HG03439 (cell line): ENCODE measurements at regions not wholly inside any gene's neighbourhood (a gene's known extent, or its start where the extent isn't known, plus 50 kb on each side); places are given as distances from the start of the nearest gene placed in this dataset.
A peak's percentile ranks its signal among the peaks of the same experiment; 100 is the strongest.

Source experiments
- ATAC-seq: cut with Tn5 transposase; IDR thresholded peaks from one replicate; pipeline ENCODE4 v1.9.1; 2021; ENCODE audit warnings: mild to moderate bottlenecking, moderate library complexity; ENCODE audit not compliant: unreplicated experiment

DNA sequence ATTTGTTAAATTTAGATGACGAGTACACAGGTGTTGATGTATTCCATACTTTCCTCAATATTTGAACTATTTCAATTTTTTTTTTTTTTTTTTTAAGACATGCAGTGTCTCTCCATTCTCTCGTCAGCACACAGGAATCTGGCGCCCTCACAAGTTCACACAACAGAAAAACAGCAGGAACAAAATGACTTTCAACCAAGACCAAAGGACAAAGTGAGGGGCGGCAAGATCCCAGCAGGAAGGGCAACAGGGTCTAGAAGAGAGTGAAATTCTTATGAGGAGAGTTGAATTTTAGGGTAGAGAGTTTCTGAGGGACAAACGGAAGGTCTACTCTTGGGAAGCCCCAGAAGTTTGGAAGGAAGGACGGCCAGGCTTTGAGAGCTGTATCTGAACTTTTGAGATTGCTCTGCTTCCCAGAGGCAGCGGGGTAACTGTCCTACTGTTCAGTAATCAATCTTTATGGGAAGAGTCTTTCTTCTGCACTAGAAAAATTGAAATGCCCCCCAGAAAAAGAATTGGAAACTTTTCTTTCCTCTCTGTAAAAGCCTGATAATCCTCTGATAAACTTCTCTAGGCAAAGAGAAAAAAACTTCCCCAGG lies 760.2 kb downstream of the RAB28 start:
- no peak for ATAC-seq

DNA sequence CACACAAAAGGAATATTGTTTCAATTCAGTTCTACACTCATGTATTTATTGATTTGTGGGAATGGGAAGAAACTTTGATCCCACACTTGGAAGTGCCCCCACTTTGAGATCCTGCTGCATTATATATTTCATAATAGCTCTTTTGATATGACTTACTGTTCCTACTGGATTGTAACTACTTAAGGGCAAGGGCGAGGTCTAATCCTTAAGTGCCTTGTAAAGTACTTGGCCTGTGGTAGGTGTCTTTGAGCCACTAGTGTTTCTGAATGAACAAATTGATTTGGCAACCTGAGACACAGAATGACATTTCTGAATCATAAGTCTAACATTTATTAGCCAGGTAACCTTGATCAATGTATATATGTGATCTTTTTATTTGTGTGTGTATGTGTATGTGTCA lies 767.2 kb downstream of the RAB28 start:
- ATAC-seq = no peak

DNA sequence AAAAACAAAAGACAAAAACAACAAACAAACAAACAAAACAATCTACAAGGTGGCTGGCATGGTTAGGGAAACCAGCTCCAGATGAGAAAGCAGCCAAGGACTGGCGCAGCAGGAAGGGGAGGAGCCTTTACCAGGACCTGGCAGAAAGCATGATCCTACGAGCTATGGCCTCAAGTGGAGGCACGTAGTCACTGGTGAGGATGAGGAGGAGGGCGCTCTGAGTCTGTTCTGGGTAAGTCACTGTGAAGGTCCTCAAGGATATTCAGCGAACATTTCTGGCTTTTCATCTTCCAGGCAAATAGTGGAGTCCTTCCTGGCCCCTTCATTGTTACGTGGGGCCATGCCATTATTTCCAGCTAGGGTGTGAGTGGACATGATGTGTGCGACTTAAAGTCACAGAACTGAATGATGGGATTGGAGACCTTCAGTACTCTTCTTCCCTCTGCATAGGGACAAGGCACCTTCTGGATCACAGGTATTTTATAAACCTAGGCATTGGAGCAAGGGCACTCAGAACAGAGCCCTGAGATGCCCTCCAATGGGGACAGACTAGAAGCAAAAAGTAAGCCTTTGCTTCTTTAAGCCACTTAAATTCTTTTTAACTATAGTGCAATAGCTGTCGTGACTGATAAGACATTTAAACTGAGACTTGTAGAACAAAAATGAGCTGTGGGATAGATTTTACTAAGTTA lies 771.3 kb downstream of the RAB28 start:
- ATAC-seq = no peak

DNA sequence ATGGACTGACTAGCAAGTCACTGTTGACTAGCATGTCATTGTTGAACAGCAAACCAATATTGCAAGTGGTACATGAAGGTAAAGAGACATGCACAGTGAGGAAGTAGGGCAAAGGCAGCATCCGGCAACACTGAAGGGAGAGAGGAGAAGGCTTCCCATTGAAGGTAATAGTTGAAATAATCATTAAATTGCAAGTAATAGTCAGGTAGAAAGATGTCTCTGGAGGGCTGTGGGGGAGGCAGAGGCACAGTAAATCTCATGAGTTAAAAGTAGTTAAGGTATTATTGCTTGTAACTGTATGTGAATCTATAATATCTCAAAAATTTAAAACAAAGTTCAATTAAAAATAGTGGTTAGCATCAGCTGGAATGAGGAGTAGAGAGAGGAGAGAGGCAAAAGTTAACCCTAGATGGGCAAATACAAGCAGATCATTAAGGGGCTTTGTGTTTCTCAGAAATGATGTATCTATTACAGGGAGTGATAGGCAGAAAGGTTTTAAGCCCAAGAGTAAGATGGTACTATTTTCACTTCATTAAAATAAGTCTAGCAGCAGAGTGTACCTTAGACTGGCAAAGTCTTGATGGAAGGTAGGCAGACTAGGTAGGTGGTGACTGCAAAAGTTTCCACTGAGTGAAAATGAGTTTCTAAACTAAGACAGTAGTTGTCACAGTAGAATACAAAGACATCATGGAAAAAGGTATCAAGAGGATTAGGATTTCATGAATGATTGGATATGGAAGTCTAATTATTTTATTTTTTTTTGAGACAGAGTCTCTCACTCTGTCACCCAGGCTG lies 776.6 kb downstream of the RAB28 start:
- ATAC-seq = no peak

DNA sequence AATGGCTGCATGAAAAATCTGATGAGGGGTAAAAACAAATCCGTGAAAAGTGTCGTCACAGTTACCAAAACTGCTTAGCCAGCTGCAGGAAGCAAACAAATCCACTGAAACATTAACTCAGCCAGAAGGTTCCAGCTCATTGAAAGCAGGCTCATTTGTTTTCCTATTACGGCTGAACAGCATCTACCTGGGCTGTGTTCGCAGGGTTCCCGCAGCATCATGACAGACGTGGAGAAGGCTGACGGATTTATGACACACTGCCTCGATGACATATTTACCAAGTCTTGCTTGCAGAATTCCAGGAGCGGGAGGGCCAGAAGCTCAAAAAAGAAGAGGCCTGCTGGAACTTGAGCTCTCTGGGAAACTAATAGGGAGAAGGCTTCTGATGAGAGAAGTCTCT lies 781.1 kb downstream of the RAB28 start:
- ATAC-seq = no peak

DNA sequence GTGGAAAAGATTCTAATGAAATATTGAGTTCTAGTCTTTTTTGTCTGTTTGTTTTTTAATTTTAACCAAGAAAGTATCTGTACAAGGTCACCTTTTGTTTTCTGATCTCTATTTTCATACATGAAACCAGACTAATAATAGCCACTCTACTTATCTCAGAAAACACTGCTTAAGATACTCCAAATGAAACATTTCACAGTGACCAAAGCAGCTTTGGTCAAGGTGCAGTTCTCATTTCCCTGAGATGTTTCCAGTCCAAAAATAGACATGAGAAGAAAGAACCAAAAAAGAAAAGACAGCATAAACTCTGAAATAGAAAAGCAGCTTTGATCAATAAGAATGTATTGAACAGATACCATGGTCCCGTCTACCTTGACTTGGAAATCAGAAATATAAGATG lies 782.8 kb downstream of the RAB28 start:
- ATAC-seq = peak; percentile 85

DNA sequence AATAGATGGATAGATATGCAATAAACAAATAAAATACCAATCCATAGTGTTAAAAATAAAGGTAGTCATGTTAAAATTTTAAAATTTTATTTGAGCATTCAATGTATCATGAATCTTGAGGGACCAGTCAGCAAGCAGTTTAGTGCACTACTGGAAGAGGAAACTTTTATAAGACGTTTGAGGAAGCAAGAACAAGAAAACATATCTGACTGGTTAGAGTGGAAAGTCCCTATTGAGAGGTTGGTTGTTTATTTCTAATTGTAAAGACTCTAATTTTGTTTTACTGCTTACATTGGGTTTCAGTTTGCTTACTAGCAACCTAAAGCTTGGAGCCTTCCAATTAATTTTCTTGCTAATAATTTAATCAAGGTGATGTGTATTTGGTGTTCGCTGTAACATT lies 786.2 kb downstream of the RAB28 start:
- no peak for ATAC-seq

DNA sequence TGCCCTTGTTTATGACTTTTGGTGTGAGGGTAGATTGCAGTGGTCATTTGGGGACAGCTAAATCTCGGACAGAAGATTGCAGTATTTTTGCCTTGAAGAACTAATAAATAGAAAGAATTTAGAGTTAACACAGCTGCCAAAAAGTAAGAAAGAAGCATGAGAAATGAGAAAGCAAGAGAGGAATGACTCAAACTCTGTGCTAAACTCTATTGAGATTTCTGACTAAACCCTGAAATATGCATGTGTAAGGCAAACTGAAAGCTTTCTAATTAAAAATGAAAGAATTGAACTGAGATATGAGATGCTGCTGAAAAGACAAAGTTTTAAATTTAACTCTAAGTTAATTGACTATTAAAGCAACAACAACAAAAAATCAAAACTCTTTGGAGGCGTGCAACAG lies 791.3 kb downstream of the RAB28 start:
- peak; percentile 81 for ATAC-seq

DNA sequence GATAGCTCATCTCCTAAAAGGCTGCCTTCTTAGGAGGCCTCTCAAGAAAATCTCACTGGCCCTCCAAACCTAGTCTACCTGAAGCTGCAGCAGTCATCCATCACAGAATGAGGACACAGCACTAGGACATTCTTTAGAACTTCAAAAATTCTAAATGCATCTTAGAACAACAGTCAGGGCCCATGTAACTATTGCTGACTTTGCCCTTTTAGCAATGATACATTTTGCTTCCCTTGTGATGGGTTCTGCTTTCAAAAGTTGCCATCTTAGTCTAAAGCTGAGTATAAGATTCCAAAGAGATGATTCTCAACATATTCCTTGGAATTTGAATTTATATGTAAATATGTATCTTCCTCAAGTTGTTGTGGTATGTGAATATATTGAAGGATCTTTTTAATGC lies 793.0 kb downstream of the RAB28 start:
- ATAC-seq = no peak

DNA sequence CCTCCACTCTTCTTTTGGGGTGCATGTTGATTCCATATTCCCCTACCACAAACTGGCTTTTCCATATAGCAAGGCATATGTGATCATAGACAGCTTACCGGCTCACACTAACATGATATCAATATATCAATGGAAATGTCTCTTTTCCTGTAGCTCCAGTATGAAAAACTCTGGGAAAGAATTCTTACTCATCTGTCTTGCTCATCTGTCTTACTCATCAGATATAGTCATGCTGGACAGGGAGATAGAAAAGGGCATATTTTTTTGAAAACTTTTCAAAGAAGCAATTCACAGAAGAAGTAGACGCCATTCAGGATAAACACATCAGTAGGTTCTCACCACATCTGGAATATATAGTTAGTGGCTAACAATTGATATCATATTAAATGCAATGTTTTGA lies 794.7 kb downstream of the RAB28 start:
- ATAC-seq = no peak

DNA sequence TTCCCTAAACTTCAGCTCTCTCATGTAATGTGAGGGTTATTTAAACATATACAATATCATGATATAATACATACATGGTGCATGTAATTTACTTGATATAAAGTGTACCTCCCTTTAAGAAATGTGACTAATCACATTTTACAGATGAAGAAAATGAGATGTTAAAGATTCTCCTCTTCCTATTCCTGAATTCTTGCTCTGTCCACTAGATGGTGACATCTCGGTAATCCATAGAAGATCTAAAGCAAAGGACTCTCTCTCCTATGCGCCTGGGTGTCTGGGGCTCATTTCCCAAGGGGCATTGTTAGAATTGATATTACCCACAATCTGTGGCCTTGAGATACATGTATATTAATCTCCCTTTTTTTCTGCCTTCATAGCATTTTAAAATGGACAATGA lies 804.9 kb downstream of the RAB28 start:
- peak; percentile 59 for ATAC-seq

DNA sequence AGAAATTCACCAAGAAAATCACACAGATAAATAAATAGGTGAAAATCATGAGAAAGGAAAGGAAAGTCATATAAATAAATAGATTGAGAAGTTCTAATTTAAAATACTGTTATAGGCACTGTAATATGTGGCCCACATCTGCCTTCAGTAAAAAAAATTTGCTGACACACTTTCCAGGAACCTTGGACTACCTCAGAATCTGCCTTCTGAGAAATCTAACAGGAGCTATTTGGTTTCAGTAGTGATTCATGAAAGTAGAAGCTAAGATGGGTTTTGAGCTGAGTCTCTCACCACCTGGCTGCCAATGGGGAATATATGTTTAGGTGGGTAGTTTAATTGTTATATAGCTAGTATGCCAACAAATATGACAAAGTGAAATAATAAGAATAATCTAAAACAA lies 810.0 kb downstream of the RAB28 start:
- no peak for ATAC-seq

DNA sequence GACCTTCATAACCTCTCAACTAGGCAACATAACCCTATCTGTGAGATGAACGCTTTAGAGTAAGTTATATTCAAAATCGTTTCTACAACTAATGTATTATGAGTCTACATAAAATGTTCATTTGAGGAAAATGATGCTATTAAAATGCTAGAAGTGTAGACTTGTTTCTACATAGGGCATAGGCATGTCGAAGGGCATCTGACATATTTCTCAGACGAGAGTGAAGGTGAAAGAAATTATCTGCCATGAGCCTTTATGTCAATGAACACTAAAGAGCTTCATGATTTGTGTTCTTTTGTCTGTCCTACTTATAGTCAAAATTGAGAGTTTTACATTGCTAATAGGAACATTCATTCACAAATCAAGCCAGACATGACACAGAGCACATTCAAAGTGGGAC lies 811.8 kb downstream of the RAB28 start:
- ATAC-seq = no peak

DNA sequence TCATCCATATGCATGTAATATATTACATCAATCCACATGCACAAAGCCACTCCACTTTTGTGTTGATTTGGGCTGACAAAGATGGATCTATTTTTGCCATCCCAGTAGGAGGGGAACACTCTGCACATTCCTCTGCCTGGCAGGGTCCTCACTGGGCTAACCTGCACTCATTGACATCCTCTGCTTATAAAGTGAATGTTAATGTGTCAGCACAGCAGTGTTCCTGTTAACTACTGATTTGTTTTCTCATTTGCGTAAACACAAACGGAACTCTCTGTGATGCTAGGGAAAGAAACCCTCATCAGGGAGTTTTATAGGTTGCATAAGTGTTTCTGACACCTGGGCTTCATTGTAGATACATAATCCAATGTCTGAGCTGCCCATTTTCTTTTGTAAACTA lies 826.0 kb downstream of the RAB28 start:
- ATAC-seq = no peak

DNA sequence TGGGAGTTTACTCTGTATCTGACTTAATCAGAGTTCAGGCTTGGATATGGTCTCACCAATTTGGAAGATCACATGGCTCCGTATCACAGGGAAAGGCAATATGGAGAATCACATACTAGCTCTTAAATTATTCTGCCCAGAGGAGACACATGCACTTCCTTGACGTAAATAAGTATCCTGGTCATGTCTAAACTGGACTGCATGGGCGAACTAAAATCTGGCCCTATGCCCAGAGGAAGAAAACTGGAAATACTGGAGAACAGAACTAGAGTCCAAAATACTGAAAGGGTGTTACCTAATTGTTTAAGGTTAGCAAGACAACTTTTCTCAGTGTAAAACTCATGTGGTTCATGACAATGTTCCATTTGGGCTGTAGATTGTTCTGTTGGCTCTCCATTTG lies 832.3 kb downstream of the RAB28 start:
- ATAC-seq = no peak

DNA sequence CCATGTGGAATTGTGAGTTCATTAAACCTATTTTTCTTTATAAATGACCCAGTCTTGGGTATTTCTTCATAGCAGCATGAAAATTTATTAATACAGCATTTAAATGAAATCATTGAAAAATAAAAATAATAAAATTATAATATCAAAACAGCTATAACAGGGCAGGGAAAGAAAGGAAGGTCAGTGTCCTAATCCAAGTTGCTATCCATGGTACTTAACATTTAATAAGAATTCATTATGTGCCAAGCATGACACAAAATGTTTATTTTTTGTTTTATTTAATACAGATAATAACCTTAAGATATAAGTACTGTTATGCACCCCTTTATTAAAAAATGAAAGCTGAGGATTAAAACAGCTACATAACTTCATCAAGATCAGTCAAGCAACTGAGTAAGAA lies 838.4 kb downstream of the RAB28 start:
- ATAC-seq = no peak

DNA sequence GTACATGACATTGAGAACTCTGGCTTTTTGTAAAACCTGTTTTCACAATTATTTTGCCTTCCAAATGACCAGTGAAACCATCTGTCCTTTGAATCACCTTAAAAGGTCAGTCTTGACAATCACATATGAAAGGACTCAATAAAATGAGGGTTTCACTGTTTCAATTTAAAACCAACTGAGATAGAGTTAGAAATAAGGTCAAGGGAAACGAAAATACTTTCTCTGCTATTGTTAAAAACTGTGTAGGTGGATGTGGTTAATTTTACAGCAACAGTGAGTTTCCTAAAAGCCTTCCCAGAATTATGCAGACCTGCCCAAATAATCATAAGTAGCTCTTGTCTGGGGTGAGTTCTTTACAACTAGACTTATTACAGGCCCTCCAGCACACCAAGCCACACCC lies 839.9 kb downstream of the RAB28 start:
- ATAC-seq = no peak

DNA sequence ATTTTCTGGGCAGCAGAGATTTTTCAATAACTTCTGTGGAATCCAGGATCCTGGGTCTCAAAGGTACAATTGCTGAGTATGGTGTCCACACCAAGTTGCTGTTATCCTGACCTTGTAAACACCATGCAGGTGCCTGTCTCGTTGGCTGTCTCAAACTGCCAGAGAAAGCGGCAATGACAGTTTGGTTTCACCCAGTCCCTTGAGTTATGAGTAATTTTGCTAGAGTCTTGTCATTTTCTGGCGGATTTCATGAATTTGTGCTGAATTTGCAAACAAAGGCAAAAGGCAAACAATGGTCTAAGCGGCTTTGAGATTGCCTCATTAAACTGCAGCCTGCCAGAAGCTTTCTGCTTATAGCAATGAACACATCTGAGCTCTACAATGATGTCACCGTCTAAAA lies 847.9 kb downstream of the RAB28 start:
- no peak for ATAC-seq

DNA sequence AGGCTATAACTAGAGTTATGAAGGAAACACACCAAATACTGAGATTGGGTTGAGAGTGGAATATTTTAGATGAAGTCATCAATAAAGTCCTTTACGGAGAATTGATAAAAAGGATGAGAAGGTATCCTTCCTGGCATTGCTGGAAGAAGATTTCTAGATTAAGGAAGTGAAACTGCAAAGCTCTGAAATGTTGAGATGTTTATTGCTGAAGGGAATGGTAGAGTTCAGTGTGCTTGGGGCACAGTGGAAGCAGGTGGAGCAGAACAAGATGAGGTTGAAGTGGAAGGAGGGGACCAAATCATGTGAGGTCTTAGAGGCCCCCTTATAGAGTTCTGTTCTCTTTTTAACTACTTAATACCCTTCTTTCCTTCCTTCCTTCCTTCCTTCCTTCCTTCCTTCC lies 848.5 kb downstream of the RAB28 start:
- ATAC-seq = no peak

DNA sequence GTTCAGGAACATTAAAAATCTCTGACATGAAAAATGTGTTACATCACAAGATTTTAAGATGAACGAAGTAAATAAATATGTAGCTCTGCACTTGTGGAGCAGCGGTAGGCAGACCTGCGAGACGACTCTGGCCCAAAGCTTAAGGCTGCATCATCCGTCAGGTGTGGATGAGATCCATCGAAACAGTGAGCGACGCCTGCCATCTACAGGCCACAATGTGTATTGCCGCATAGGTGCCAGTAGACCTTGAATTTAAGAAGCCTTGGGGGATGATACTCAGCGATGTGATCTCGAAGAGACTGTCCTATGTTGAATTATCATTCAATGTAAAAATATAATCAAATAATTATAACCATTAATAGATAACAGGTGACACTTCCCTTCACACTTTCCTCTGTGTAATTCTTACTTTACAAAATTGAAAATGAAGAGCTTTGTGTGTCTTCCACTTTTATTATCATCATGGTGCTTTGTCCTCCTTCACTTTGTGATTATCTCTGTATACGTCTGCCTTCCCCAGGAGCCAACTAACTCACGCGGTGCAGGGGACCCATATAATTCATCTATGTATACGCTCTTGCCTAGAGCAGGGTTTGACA lies 851.0 kb downstream of the RAB28 start:
- ATAC-seq = peak; percentile 98

DNA sequence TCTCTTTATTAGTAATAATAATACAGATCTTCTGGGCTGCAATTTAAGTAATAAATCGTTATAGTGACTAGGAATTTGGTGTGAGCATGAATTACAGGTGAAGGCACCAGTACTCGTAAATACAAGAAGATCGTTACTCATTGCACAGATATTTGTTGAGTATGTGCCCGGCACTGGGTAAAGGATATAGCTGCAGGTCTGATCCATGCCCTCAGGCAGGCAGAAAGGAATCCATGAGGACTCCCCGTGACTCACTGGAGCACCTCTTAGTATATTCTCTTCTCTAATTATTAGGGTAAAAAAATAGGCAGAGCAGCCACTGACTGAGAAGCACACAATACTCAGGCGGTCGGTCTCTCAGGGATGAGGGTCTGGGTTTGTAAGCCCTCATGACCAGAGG lies 868.3 kb downstream of the RAB28 start:
- ATAC-seq = no peak

DNA sequence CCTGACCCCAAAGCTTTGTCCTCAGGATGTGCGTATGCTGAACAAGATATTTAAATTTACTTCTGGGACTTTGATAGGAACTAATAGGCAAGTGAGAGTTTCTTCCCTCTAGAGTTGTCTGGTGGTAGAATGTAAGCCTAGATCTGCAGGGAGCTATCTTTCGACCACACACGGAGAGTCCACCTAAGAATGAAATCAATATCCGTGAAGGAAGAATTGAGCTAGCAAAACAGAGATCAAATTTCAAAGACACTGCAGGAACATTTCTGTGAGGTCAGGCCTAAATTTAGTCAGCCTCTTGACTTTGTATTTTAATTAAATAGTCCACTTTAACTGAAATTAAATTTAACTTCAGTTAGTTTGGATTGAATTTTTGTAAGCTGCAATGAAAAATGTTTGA lies 871.3 kb downstream of the RAB28 start:
- no peak for ATAC-seq
